IMR-90 (cell line): ENCODE measurements at regions not wholly inside any gene's neighbourhood (a gene's known extent, or its start where the extent isn't known, plus 50 kb on each side); places are given as distances from the start of the nearest gene placed in this dataset.
"Not testable (repeated sequence)": the region's sequence is repeated elsewhere in the genome, so short reads cannot be mapped to it uniquely, and the experiment has no call there.

Experiments used
- ATAC-seq: fragments of 200-7000 bp; cut with Tn5 transposase; 2 replicates; pipeline ENCODE4 v1.9.1; 2020; ENCODE audit warnings: low read depth, mild to moderate bottlenecking, moderate library complexity
- BruUV-seq: library from RNA; stranded (reverse); fragments of 400-500 nt; replicated peaks from 2 replicates; lab custom pipeline; 2021; lab: Mats Ljungman, UMichigan
- CTCF ChIA-PET: fragments of 300-600 bp; formaldehyde crosslinking; extraction: SDS; loops from one replicate; lab custom pipeline; 2021; ENCODE audit warnings: antibody characterized with exemption; lab: Yijun Ruan, JAX
- POLR2A ChIA-PET: fragments of 300-600 bp; sonication (Branson Sonifier 250); formaldehyde crosslinking; loops from one replicate; lab custom pipeline; 2022; ENCODE audit warnings: antibody characterized with exemption; ENCODE audit not compliant: unreplicated experiment; lab: Charles Lee
- DNase-seq: peaks from one replicate; pipeline ENCODE4 v3.0.0; 2013
- H2AFZ ChIP-seq: replicated peaks from 2 replicates; pipeline ENCODE3; 2013; ENCODE audit warnings: low read length, mild to moderate bottlenecking; ENCODE audit not compliant: poor library complexity
- H2AK5ac ChIP-seq: 2 replicates; pipeline ENCODE4 v1.6.1; 2013; ENCODE audit warnings: low read depth, low read length, inconsistent platforms
- H2AK9ac ChIP-seq: replicated peaks from 2 replicates; pipeline ENCODE3; 2013; ENCODE audit warnings: mild to moderate bottlenecking, low read depth, low read length, moderate library complexity; ENCODE audit not compliant: poor library complexity
- H2BK120ac ChIP-seq: 2 replicates; pipeline ENCODE4 v1.6.1; 2013; ENCODE audit warnings: low read depth, low read length, inconsistent platforms
- H2BK15ac ChIP-seq: 3 replicates; pipeline ENCODE4 v1.6.1; 2013; ENCODE audit warnings: low read depth, low read length, inconsistent platforms
- H2BK20ac ChIP-seq: 2 replicates; pipeline ENCODE4 v1.6.1; 2013; ENCODE audit warnings: low read depth, mild to moderate bottlenecking, inconsistent platforms, low read length, moderate library complexity
- H2BK5ac ChIP-seq: 2 replicates; pipeline ENCODE4 v1.6.1; 2013; ENCODE audit warnings: mild to moderate bottlenecking, low read depth, low read length, inconsistent platforms; ENCODE audit not compliant: poor library complexity, severe bottlenecking
- H3K14ac ChIP-seq: replicated peaks from 2 replicates; pipeline ENCODE4 v1.6.1; 2013; ENCODE audit warnings: low read depth, low read length, inconsistent platforms
- H3K18ac ChIP-seq: 2 replicates; pipeline ENCODE4 v1.6.1; 2013; ENCODE audit warnings: low read depth, low read length, control low read depth
- H3K23ac ChIP-seq: 2 replicates; pipeline ENCODE4 v1.6.1; 2013; ENCODE audit warnings: low read depth, low read length, inconsistent platforms
- H3K27ac ChIP-seq: 2 replicates; pipeline ENCODE4 v1.5.1; 2013; ENCODE audit warnings: mild to moderate bottlenecking, control low read depth, low read length; ENCODE audit not compliant: insufficient read depth
- H3K27me3 ChIP-seq: 2 replicates; pipeline ENCODE4 v1.6.1; 2013; ENCODE audit warnings: low read length; ENCODE audit not compliant: control insufficient read depth, insufficient read depth
- H3K36me3 ChIP-seq: 2 replicates; pipeline ENCODE4 v1.6.1; 2013; ENCODE audit warnings: low read length, mixed read lengths; ENCODE audit not compliant: control insufficient read depth, insufficient read depth
- H3K4ac ChIP-seq: 2 replicates; pipeline ENCODE4 v1.6.1; 2013; ENCODE audit warnings: low read depth, low read length, inconsistent platforms
- H3K4me1 ChIP-seq: 2 replicates; pipeline ENCODE4 v1.6.1; 2013; ENCODE audit warnings: low read length, mixed read lengths; ENCODE audit not compliant: control insufficient read depth, insufficient read depth
- H3K4me2 ChIP-seq: 2 replicates; pipeline ENCODE4 v1.6.1; 2013; ENCODE audit warnings: low read depth, mild to moderate bottlenecking, control low read depth, low read length, moderate library complexity
- H3K4me3 ChIP-seq: 2 replicates; pipeline ENCODE4 v1.5.1; 2013; ENCODE audit warnings: low read depth, mild to moderate bottlenecking, control low read depth, low read length, moderate library complexity; ENCODE audit not compliant: insufficient read depth
- H3K56ac ChIP-seq: 2 replicates; pipeline ENCODE4 v1.6.1; 2013; ENCODE audit warnings: low read length, inconsistent platforms; ENCODE audit not compliant: insufficient read depth; ENCODE audit errors: extremely low read depth
- H3K79me1 ChIP-seq, 2 experiments: 2 replicates each; pipeline ENCODE4 v1.6.1; 2013; ENCODE audit warnings: low read length in 2 of 2, inconsistent platforms in 1 of 2, low read depth in 1 of 2
- H3K9ac ChIP-seq: 2 replicates; pipeline ENCODE4 v1.6.1; 2013; ENCODE audit warnings: low read depth, low read length, control low read depth
- H3K9me1 ChIP-seq: 2 replicates; pipeline ENCODE4 v1.6.1; 2013; ENCODE audit warnings: low read length, inconsistent platforms; ENCODE audit not compliant: insufficient read depth
- H3K9me3 ChIP-seq: 2 replicates; pipeline ENCODE4 v1.6.1; 2013; ENCODE audit warnings: low read length; ENCODE audit not compliant: control insufficient read depth, insufficient read depth
- H4K20me1 ChIP-seq: 2 replicates; pipeline ENCODE4 v1.6.1; 2013; ENCODE audit warnings: low read length, inconsistent platforms; ENCODE audit not compliant: insufficient read depth
- H4K5ac ChIP-seq: 2 replicates; pipeline ENCODE4 v1.6.1; 2013; ENCODE audit warnings: mild to moderate bottlenecking, low read depth, low read length, control low read depth
- H4K8ac ChIP-seq, 2 experiments: 2 replicates each; pipeline ENCODE4 v1.6.1; 2013; ENCODE audit warnings: low read depth in 2 of 2, low read length in 2 of 2, control low read depth in 1 of 2, inconsistent platforms in 1 of 2
- H4K91ac ChIP-seq: 2 replicates; pipeline ENCODE4 v1.6.1; 2013; ENCODE audit warnings: low read depth, low read length, inconsistent platforms; ENCODE audit not compliant: insufficient read depth
- MAFK ChIP-seq: IDR thresholded peaks from 2 replicates; pipeline ENCODE4 v1.6.1; 2012; ENCODE audit warnings: low read depth, low read length, improper control_type of control experiment
- MXI1 ChIP-seq: IDR thresholded peaks from 2 replicates; pipeline ENCODE4 v1.6.1; 2012; ENCODE audit warnings: low read depth, mild to moderate bottlenecking, low read length, moderate library complexity, borderline replicate concordance
- RFX5 ChIP-seq: IDR thresholded peaks from 2 replicates; pipeline ENCODE4 v1.8.0; 2012; ENCODE audit warnings: low read depth, mild to moderate bottlenecking, low read length, moderate library complexity
- WGBS, 2 experiments: methylation state at CpG; one replicate each; pipeline versions ENCODE4 v1.1.5 to v1.1.7; 2013; ENCODE audit warnings: missing lambda C conversion rate in 2 of 2; ENCODE audit not compliant: insufficient read length in 1 of 2; ENCODE audit errors: extremely low coverage in 2 of 2; 5-methylcytosine and 5-hydroxymethylcytosine counted together
- dilution Hi-C: fragments of 300-500 bp; cut with HindIII; formaldehyde crosslinking; loops from one replicate; pipeline ENCODE4 v1.14.3; 2018; ENCODE audit warnings: low sequenced_read_pairs; ENCODE audit not compliant: unreplicated experiment
- in situ Hi-C: fragments of 300-500 bp; cut with MboI; formaldehyde crosslinking; loops from 3 replicates; pipeline ENCODE4 v1.14.3; 2019; ENCODE audit warnings: low sequenced_read_pairs, inconsistent platforms, mixed read lengths
- intact Hi-C: fragments of 100-400 bp; cut with micrococcal nuclease; formaldehyde crosslinking; loops from 2 replicates; pipeline ENCODE4 v1.10.0; 2022

GRCh38 chr18:73674125-73674865 lies 473.3 kb downstream of the FBXO15 start:
- Histone ChIP-seq H3K9me3 (no peaks in the 10 kb centered on the region), H3K56ac (no peak overlapping the region), H2AK9ac (no peak overlapping the region), H3K4me3 (no peak overlapping the region), H3K9me1 (peaks cover 3% of the 10 kb centered on the region), H3K14ac (no peak overlapping the region), H3K27me3 (no peaks in the 10 kb centered on the region), H3K9ac (no peak overlapping the region), H4K91ac (no peak overlapping the region), H3K4me1 (peaks cover 13% of the 10 kb centered on the region), H2BK120ac (no peak overlapping the region), H2AK5ac (peak overlapping the region; percentile 64; the same call in 1 of the 2 replicates), H3K18ac (peak overlapping the region; percentile 71), H4K5ac (peak overlapping the region; percentile 95), H3K27ac (peak overlapping the region; percentile 29; the same call in 1 of the 2 replicates), H3K36me3 (no peaks in the 10 kb centered on the region), H3K79me1 (peaks cover 22 to 40% of the 10 kb centered on the region in 2 experiments), H3K4ac (peak overlapping the region; percentile 71), H2BK15ac (peak overlapping the region; percentile 56; the same call in 2 of the 3 replicates), H2AFZ (no peak overlapping the region), H2BK5ac (no peak overlapping the region), H3K23ac (peak overlapping the region; percentile 1; the same call in 1 of the 2 replicates), H2BK20ac (no peak overlapping the region; the same call in 1 of the 2 replicates), H3K4me2 (no peak overlapping the region), H4K20me1 (no peaks in the 10 kb centered on the region), H4K8ac (peak overlapping the region; percentile 13 to 63; a peak in 1 of 4 replicates)
- no peak for TF ChIP-seq MAFK
- TF ChIP-seq MXI1: no peak
- TF ChIP-seq RFX5: no peak
- CTCF ChIA-PET: no interaction called here
- no CpG with 5 or more reads among the region's 6 CpGs for WGBS, 2 experiments
- BruUV-seq: no TSS peak
- in situ Hi-C loops: no loop called here
- dilution Hi-C loops: no loop called here
- no peak for ATAC-seq
- POLR2A ChIA-PET: no interaction called here
- peak; percentile 31 for DNase-seq
- intact Hi-C loops: no loop called here

GRCh38 chr18:73671480-73671879 lies 476.2 kb downstream of the FBXO15 start:
- in situ Hi-C loops, H3K4me2 ChIP-seq, H3K27me3 ChIP-seq, H3K9me1 ChIP-seq, H2AFZ ChIP-seq, POLR2A ChIA-PET, H3K4me3 ChIP-seq, H3K23ac ChIP-seq, H3K56ac ChIP-seq, H4K20me1 ChIP-seq, BruUV-seq, H2BK5ac ChIP-seq, H3K9me3 ChIP-seq, intact Hi-C loops, H3K36me3 ChIP-seq, H2AK9ac ChIP-seq, H3K9ac ChIP-seq, H3K27ac ChIP-seq, H4K91ac ChIP-seq, DNase-seq, dilution Hi-C loops, ATAC-seq, CTCF ChIA-PET: not testable (repeated sequence)
- peak overlapping the region; percentile 60 for H3K18ac ChIP-seq
- peak overlapping the region; percentile 25; the same call in 1 of the 2 replicates for H3K4ac ChIP-seq
- peak overlapping the region; percentile 53; the same call in 1 of the 2 replicates for H2AK5ac ChIP-seq
- peak overlapping the region in 1 of 2 experiments; percentile 35; a peak in 2 of 4 replicates for H4K8ac ChIP-seq
- H2BK120ac ChIP-seq: peak overlapping the region; percentile 32
- H2BK20ac ChIP-seq: peak overlapping the region; percentile 81
- H3K79me1 ChIP-seq: peaks cover 22 to 45% of the 10 kb centered on the region in 2 experiments
- peaks cover 16% of the 10 kb centered on the region for H3K4me1 ChIP-seq
- 0 out of 2 replicates have a peak overlapping the region, but pooled peaks have one; percentile 32 for H3K14ac ChIP-seq
- peak overlapping the region; percentile 84 for H4K5ac ChIP-seq
- H2BK15ac ChIP-seq: peak overlapping the region; percentile 42; the same call in 1 of the 3 replicates
- WGBS, 2 experiments: no CpG with 5 or more reads among the region's 8 CpGs
